Stimulated activated naive CD8-positive, alpha-beta T cell treated with anti-CD3 and anti-CD28 coated beads, Interleukin-15, Interleukin-2, amounts not matched to agents 100 U/mL and 50 U/mL, for 24 hours (primary cell): ENCODE measurements at regions not wholly inside any gene's neighbourhood (a gene's known extent, or its start where the extent isn't known, plus 50 kb on each side); places are given as distances from the start of the nearest gene placed in this dataset.

ENCODE experiments used
- ATAC-seq: fragments of 150-1000 bp; cut with Tn5 transposase; one replicate; pipeline ENCODE4 v1.10.0; 2021
- DNase-seq: peaks from one replicate; pipeline ENCODE4 v3.0.0; 2021

DNA sequence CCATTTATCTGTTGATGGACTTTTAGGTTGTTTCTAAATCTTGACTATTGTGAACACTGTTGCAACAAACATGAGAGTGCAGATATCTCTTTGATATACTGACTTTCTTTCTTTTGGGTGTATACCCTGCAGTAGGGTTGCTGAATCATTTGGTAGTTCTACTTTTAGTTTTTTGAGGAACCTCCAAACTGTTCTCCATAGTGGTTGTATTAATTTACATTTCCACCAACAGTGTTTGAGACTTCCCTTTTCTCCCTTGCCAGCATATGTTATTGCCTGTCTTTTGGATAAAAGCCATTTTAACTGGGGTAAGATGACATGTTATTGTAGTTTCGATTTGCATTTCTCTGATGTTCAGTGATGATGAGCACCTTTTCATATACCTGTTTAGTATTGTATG lies 330.0 kb downstream of the DDX10 start:
- no peak for DNase-seq
- no peak for ATAC-seq

DNA sequence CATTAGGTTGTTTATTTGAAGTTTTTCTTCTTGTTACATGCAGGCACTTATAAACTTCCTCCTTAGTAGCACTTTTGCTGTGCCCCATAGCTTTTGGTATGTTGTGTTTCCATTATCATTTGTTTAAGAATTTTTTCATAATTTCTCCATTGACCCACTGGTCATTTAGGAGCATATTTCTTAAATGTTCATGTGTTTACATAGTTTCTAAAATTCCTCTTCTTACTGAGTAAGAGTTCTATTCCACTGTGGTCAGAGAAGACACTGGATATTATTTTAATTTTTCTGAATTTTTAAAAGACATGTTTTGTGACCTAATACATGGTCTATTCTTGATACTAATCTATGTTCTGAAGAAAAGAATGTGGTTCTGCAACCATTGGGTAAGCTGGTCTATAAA lies 333.0 kb downstream of the DDX10 start:
- DNase-seq (no peak), ATAC-seq (no peak)

DNA sequence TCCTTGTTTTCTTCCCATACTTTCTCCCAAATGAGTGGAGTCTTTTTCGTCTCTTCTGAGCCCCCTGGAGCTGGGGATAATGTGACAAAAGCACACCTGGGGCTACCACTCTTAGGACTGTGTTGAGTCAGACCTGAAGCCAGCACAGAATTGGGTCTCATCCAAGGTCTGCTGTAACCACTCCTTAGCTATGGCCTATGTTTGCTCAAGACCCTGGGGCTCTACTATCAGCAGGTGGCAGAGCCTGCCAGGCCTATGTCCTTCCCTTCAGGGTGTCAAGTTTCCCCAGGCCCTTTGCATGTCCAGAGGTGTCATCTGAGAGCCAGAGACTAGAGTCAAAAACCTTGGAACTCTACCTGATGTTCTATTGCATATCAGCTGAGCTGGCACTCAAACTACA lies 335.7 kb downstream of the DDX10 start:
- DNase-seq (no peak), ATAC-seq (no peak)

- no peak for ATAC-seq
- DNase-seq, result no peak
Observed at GRCh38 chr11:109001585-109001984, 336.7 kb downstream of the DDX10 start.

GRCh38 chr11:109012991-109013390 lies 348.1 kb downstream of the DDX10 start:
- no peak for DNase-seq
- no peak for ATAC-seq

- DNase-seq, result no peak
- ATAC-seq, result no peak
Observed at GRCh38 chr11:109015283-109015682, 350.4 kb downstream of the DDX10 start.

DNA sequence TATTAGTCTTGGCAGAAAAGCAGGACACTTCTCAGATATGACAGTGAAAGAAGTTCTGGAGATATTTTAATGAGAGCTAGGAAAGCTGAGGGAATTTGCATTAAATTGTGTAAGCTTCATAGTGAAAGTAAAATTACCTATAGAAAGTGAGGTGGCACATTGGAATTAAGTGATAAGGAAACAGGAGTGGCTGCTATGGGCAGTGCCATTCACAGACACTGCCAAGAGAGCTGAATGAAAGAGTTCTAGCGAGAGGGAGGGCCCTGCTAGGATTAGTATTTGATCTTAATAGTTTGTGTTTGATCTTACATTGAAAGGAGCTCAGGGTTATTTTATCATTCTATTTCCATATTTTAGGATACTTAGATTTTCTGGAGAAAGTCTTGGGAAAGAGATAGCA lies 351.9 kb downstream of the DDX10 start:
- ATAC-seq (no peak), DNase-seq (no peak)

DNA sequence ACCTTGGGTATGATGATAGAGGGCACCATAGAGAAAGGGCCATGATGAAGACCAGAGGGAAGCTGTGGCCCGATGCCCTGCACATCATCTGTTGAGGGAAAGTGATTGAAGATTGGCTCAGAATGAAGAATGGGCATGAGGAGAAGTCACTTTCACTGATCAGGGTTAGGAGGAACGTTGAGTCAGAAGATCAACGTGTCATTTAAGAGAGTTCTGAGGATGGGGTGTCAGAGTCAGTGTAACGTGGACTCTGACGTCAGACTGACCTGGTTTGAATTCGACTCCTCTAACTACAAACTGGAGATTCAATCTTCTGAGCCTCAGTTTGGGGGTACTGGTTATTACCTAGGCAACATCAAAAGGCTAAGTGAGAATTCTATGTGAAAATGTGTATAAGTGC lies 352.6 kb downstream of the DDX10 start:
- DNase-seq, result no peak
- ATAC-seq, result no peak

GRCh38 chr11:109018639-109019038 lies 353.8 kb downstream of the DDX10 start:
- DNase-seq (no peak), ATAC-seq (no peak)

DNA sequence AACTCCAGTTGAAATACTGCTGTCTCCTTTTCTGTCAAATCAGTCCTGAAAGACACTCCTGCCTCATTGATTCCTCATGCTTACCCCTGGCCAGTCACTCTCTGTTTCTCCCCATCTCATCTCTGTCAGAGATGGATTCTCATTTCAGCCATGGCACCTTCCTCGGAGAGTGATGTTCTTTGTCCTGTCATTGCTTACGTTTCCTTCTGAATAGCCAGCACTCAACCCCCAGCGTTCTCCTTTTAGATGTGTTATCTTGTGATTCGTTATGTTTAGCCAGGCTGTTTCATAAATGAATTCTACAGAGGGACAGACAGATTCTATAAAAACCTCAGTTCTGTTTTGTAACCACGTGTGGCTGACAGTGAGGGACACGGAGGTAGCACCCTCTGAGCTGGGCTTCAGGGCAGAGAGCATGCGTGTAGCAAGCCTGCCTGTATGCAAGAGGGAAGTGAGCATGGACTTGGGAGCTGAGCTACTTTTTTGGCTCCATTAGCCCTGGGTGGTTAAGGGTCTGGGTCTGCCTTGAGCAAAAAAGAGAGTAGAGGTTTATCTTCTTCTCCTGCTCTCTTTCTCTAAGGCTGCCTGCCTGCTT lies 354.6 kb downstream of the DDX10 start:
- ATAC-seq, result no peak
- no peak for DNase-seq

DNA sequence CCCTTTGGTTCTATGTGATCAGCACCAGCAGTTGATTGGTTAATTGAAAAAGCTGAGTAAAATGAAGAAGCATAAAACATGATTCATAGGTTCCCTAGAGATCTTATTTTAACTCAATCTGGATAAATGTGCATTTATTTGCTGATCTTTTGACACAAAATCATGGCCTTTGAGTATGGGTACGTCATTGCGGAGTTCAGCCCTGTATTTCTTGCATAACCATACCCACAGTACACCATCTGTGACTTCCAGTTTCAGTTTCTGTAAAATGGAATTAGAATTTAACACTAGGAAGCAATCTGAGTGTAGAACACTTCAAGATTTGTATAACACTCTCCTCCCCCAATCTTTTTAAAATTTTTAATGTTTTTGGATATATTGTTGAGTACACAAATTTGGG lies 358.2 kb downstream of the DDX10 start:
- ATAC-seq (no peak), DNase-seq (no peak)

DNA sequence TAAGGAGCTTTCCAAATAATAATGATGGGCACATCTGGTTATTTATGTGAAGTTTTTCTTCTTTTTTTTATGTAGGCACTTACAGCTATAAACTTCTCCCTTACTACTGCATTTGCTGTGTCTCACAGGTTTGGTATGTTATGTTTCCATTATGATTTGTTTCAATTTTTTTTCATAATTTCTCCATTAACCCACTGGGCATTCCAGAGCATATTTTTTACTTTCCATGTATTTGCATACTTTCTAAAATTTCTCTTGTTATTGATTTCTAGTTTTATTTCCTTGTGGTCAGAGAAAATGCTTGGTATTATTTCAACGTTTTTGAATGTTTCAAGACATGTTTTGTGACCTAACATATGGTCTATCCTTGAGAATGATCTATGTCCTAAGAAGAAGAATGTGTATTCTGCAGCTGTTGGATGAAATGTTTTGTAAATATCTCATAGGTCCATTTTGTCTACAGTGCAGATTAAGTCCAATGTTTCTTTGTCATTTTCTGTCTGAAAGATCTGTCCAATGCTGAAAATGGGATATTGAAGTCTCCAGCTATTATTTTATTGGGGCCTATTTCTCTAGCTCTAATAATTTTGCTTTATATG lies 362.1 kb downstream of the DDX10 start:
- DNase-seq, result no peak
- ATAC-seq, result no peak

DNA sequence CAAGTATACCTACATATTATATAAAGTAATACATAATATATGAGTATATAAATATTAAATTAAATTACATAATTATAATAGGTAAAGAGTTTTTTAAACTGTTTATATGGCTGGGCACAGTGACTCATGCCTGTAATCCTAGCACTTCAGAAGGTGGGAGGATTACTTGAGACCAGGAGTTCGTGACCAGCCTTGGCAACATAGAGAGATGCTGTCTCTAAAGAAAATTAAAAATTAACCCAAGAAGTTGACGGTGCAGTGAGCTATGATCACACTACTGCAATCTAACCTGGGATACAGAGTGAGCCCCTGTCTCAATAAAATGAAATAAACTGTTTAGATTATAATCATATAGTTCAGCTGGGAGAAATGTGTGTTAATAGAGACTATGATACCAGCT lies 363.0 kb downstream of the DDX10 start:
- DNase-seq, result no peak
- no peak for ATAC-seq

DNA sequence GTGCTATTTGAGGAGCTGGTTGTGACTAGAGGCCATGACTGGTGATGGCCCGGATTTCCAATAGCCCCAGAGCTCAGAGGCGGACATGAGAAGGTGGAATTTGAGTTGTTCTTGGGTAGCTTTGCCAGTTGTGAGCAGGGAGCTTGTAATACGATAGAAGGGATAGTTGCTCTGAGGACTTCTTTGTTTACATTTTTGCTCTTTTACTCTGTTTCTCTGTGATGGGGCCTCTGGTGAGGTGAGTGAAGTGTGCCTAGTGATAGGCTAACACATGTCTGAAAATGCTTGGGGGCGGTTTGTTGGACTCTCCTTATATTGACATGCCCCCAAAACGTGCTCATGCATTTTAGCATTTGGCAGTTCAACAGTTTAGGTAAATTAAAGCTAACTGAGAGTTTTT lies 365.1 kb downstream of the DDX10 start:
- DNase-seq, result no peak
- no peak for ATAC-seq

GRCh38 chr11:109033627-109034338 lies 368.9 kb downstream of the DDX10 start:
- ATAC-seq (peak; percentile 50), DNase-seq (no peak)

DNA sequence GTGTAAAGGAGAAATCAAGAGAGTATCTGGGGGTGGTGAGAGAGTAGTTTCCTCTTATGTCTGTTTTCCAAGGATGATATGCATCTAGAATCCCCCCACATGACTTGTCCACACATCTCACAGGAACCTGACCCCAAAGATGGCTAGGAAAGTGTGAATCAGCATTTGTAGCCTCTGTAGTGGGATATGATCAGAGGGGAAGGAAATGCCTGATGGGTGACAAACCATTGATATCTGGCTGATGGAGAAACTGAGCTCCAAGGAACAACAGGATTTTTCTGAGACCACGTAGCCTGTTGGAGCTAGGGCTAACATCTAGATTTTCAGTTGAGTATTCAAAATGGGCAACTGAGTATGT lies 369.4 kb downstream of the DDX10 start:
- no peak for ATAC-seq
- no peak for DNase-seq

GRCh38 chr11:109035284-109035683 lies 370.4 kb downstream of the DDX10 start:
- DNase-seq, result no peak
- ATAC-seq, result no peak

- DNase-seq (no peak), ATAC-seq (no peak)
Observed at GRCh38 chr11:109036011-109036410, 371.1 kb downstream of the DDX10 start.

GRCh38 chr11:109037856-109038780 lies 373.2 kb downstream of the DDX10 start:
- no peak for ATAC-seq
- DNase-seq, result no peak

- no peak for DNase-seq
Observed at GRCh38 chr11:109039611-109040010, 374.7 kb downstream of the DDX10 start.

DNA sequence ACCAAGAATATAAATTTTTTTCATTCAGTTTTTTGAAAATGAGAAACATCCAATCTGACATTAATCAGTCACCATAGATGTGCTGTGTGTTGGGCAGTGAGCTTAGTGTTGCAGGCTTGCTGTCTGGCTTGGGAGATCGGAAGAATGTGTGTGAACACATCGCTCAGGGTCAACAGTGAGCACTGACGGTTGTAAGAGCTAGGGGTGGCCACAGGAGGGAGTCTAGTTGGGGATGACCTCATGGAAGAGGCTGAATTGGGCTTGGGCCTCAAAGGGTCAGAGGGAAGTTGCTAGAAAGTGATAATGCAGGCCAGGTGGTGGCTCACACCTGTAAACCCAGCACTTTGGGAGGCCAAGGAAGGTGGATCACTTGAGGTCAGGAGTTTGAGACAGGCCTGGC lies 375.4 kb downstream of the DDX10 start:
- DNase-seq (no peak), ATAC-seq (no peak)

More at GRCh38 chr11:109039611-109040010, 374.7 kb downstream of the DDX10 start:
- ATAC-seq, result no peak

- DNase-seq, result no peak
- ATAC-seq, result no peak
Observed at GRCh38 chr11:109041876-109042275, 377.0 kb downstream of the DDX10 start.

DNA sequence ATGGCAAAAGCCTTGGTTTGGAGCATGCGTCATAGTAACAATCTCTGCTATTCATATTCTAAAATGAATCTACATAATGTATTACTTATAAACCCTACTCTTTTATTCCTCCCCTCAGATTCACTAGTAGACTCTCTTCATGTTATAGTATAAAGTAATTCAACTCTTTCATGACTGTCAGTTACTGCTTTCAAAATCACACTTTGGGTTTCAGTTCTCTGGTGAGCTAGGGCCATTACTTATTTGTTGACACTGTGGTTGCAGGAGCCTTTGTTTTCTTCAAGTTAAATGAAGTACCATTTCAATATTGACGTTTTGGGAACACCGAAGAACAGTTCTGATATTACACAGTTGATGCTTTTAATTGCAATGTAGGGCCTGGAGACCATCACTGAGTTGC lies 378.4 kb downstream of the DDX10 start:
- no peak for DNase-seq
- no peak for ATAC-seq
